Common myeloid progenitor, CD34-positive (primary cell): ENCODE measurements at regions not wholly inside any gene's neighbourhood (a gene's known extent, or its start where the extent isn't known, plus 50 kb on each side); places are given as distances from the start of the nearest gene placed in this dataset.

ENCODE experiments used
- CTCF ChIA-PET: fragments of 350-600 bp; sonication (Branson Sonifier 250); formaldehyde crosslinking; loops from one replicate; lab custom pipeline; 2021; ENCODE audit warnings: antibody characterized with exemption; lab: Charles Lee
- POLR2A ChIA-PET: fragments of 350-600 bp; sonication (Branson Sonifier 250); formaldehyde crosslinking; loops from one replicate; lab custom pipeline; 2021; ENCODE audit warnings: antibody characterized with exemption; lab: Charles Lee
- DNase-seq, 3 donors: peaks; one replicate each; pipeline versions ENCODE4 v3.0.0 to v3.0.0-alpha.2; 2013
- H3K27ac ChIP-seq, 2 experiments: 1 replicate in 1 of 2; 2 replicates in 1 of 2; pipeline ENCODE4 v1.7.0; 2013; ENCODE audit warnings: inconsistent platforms in 2 of 2, low read length in 2 of 2, mild to moderate bottlenecking in 2 of 2, low read depth in 1 of 2, moderate library complexity in 1 of 2; ENCODE audit not compliant: severe bottlenecking in 2 of 2, insufficient read depth in 1 of 2, poor library complexity in 1 of 2
- H3K27me3 ChIP-seq, 5 experiments: replicated peaks in 2 of 5; 1 replicate in 3 of 5; 2 replicates in 2 of 5; pipeline versions ENCODE4 v1.6.1 to v1.7.0; 2013; ENCODE audit warnings: low read length in 4 of 5, mild to moderate bottlenecking in 2 of 5, moderate library complexity in 2 of 5, inconsistent platforms in 1 of 5; ENCODE audit not compliant: insufficient read depth in 5 of 5, control insufficient read depth in 4 of 5
- H3K36me3 ChIP-seq, 4 experiments: 1 replicate in 2 of 4; 2 replicates in 2 of 4; pipeline versions ENCODE4 v1.6.1 to v1.7.0; 2013; ENCODE audit warnings: low read length in 3 of 4, control low read depth in 1 of 4, mild to moderate bottlenecking in 1 of 4; ENCODE audit not compliant: control insufficient read depth in 4 of 4, insufficient read depth in 4 of 4
- H3K4me1 ChIP-seq, 4 experiments: 1 replicate in 3 of 4; 2 replicates in 1 of 4; pipeline versions ENCODE4 v1.6.1 to v1.7.1; 2013; ENCODE audit warnings: low read length in 3 of 4, mild to moderate bottlenecking in 3 of 4, control low read depth in 1 of 4, inconsistent platforms in 1 of 4, moderate library complexity in 1 of 4; ENCODE audit not compliant: control insufficient read depth in 4 of 4, insufficient read depth in 4 of 4; ENCODE audit errors: control extremely low read depth in 1 of 4
- H3K4me3 ChIP-seq, 7 experiments: 1 replicate in 4 of 7; 2 replicates in 3 of 7; pipeline versions ENCODE4 v1.5.1 to v1.7.0; 2013; ENCODE audit warnings: mild to moderate bottlenecking in 7 of 7, low read length in 6 of 7, moderate library complexity in 6 of 7, inconsistent platforms in 2 of 7, low read depth in 2 of 7, control low read depth in 1 of 7; ENCODE audit not compliant: insufficient read depth in 4 of 7, control insufficient read depth in 1 of 7; ENCODE audit errors: extremely low read depth in 1 of 7
- H3K9me3 ChIP-seq, 5 experiments: 1 replicate in 4 of 5; 2 replicates in 1 of 5; pipeline versions ENCODE4 v1.6.1 to v1.7.1; 2013; ENCODE audit warnings: low read length in 4 of 5, mild to moderate bottlenecking in 2 of 5, inconsistent platforms in 1 of 5, low read depth in 1 of 5, moderate library complexity in 1 of 5; ENCODE audit not compliant: control insufficient read depth in 4 of 5, insufficient read depth in 2 of 5; ENCODE audit errors: control extremely low read depth in 1 of 5
- WGBS: methylation state at CpG from one replicate; pipeline ENCODE4 v1.1.5; 2013; ENCODE audit not compliant: insufficient coverage; 5-methylcytosine and 5-hydroxymethylcytosine counted together

DNA sequence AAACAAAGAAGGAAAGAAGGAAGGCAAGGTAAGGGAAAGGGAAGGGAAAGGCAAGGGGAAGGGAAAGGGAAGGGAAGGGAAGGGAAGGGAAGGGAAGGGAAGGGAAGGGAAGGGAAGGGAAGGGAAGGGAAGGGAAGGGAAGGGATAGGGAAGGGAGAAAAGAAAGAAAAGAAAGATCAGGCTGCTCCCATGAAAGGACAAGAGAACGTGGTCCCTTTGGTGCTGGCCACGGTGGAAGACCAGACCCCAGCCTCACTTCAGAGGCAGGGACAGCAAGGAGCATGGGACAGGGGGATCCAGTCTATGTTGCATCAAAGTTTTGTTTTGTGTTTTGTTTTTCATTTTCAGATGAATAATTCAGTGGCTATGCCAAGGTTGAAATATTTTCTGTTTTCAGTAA lies 111.4 kb upstream of the IGF1R start:
- H3K4me3 ChIP-seq: no peak overlapping the region
- no peaks in the 10 kb centered on the region for H3K9me3 ChIP-seq
- no peak overlapping the region for H3K27ac ChIP-seq
- ChIA-PET CTCF (no interaction called here), POLR2A (no interaction called here)
- DNase-seq: no peak
- WGBS: 100% methylated on average over 2 of the region's 2 CpGs
- no peaks in the 10 kb centered on the region for H3K4me1 ChIP-seq
- no peaks in the 10 kb centered on the region for H3K36me3 ChIP-seq
- peaks cover 0 to 4% (median 3%) of the 10 kb centered on the region in 5 experiments for H3K27me3 ChIP-seq

DNA sequence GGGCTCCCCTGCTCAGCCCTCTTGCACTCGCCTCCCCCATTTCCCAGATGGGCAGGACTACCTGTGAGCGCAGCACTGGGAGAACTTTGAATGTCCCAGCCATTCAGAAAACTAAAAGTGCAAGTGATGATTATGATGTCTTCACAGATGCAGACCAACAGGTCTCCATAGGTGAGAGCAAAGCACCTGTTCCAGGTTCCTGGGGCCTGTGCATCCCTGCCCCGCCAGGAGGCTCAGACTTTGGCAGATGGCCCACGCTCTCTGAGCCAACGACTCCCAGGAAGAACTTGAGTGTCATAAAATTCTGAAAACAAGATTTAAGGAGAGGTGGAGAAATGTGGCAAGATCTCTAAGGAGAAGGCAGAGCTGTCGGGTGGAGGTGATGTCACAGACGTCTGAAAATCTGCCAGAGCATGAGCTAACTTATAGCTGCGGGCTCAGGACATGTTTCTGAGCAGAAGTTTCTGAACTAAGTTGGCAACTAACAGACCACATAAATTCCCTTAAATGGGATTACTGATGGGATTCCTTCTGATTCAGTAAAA lies 110.8 kb upstream of the IGF1R start:
- 80% methylated on average over 7 of the region's 8 CpGs for WGBS
- POLR2A ChIA-PET: no interaction called here
- Histone ChIP-seq H3K36me3 (no peaks in the 10 kb centered on the region), H3K4me3 (no peak overlapping the region), H3K9me3 (no peaks in the 10 kb centered on the region), H3K4me1 (no peaks in the 10 kb centered on the region), H3K27me3 (peaks cover 0 to 4% (median 3%) of the 10 kb centered on the region in 5 experiments), H3K27ac (no peak overlapping the region)
- no peak for DNase-seq
- CTCF ChIA-PET: no interaction called here

DNA sequence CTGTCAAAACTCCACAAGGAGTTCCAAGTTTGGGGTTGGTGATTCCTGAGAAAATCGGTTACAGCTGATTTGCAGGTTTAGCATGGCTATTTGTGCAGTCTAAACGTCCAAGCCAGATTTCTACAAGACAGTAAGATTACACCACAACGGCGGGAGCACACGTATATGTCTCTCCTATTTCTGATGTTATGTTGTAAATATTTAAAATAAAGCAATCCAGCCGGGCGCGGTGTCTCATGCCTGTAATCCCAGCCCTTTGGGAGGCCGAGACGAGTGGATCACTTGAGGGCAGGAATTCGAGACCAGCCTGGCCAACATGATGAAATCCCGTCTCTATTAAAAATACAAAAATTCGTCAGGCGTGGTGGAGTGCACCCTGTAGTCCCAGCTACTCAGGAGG lies 106.8 kb upstream of the IGF1R start:
- Histone ChIP-seq H3K4me1 (no peaks in the 10 kb centered on the region), H3K4me3 (no peak overlapping the region), H3K27ac (no peak overlapping the region), H3K36me3 (no peaks in the 10 kb centered on the region), H3K9me3 (no peaks in the 10 kb centered on the region), H3K27me3 (peaks cover 0 to 9% (median 4%) of the 10 kb centered on the region in 5 experiments)
- CTCF ChIA-PET: interaction anchor here (1.9 kb wide), 1 partner anchor 22 kb away, joined by 5 read pairs; no protein-coding TSS in a partner anchor
- POLR2A ChIA-PET: no interaction called here
- DNase-seq: no peak
- 96% methylated on average over 11 of the region's 14 CpGs for WGBS

DNA sequence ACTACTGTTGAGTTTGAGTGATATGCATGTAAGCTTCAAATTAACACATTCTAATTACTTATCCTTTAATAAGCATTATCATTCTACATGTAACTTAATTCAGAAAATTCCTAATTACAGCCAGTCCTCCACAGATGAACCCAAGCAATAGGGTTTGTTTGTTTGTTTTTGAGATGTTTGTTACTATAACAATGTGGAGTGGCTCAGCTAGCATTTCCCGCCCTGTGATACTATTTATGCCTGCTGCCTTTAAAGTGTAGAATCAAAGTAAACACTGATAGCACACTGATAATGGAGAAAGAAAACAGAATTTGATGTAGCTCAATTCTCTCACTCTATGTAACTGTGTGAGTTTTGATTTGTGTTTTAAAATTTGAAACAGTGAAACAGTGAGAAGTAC lies 105.1 kb upstream of the IGF1R start:
- WGBS: no CpG with 5 or more reads among the region's 1 CpG
- no peaks in the 10 kb centered on the region for H3K36me3 ChIP-seq
- no peaks in the 10 kb centered on the region for H3K9me3 ChIP-seq
- no peak for DNase-seq
- H3K4me3 ChIP-seq: no peak overlapping the region
- CTCF ChIA-PET: interaction anchor here (0.6 to 1.9 kb wide), 3 partner anchors 23 to 85 kb away, joined by 3 to 5 read pairs (median 3); no protein-coding TSS in a partner anchor
- H3K4me1 ChIP-seq: peaks cover 5 to 13% (median 12%) of the 10 kb centered on the region in 4 experiments
- POLR2A ChIA-PET: no interaction called here
- H3K27me3 ChIP-seq: peaks cover 0 to 24% (median 4%) of the 10 kb centered on the region in 5 experiments
- no peak overlapping the region for H3K27ac ChIP-seq

DNA sequence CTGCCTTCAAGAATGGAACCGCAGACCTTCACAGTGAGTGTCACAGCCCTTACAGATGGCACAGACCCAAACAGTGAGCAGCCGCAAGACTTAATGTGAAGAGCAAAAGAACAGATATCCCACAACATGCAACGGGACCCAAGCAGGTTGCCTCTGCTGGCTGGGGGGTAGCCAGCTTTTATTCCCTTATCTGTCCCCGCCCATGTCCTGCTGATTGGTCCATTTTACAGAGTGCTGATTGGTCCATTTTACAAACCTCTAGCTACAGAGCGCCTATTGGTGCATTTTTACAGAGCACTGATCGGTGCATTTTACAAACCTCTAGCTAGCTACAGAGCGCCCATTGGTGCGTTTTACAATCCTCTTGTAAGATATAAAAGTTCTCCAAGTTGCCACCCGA lies 102.0 kb upstream of the IGF1R start:
- no peak for DNase-seq
- POLR2A ChIA-PET: no interaction called here
- peaks cover 5 to 18% (median 16%) of the 10 kb centered on the region in 4 experiments for H3K4me1 ChIP-seq
- H3K9me3 ChIP-seq: peaks cover 0 to 2% (median 0%) of the 10 kb centered on the region in 5 experiments
- H3K4me3 ChIP-seq: no peak overlapping the region
- CTCF ChIA-PET: interaction anchor here (2.2 kb wide), 1 partner anchor 27 kb away, joined by 10 read pairs; no protein-coding TSS in a partner anchor
- no peak overlapping the region for H3K27ac ChIP-seq
- WGBS: 98% methylated on average over 8 of the region's 9 CpGs
- H3K36me3 ChIP-seq: no peaks in the 10 kb centered on the region
- peaks cover 0 to 25% (median 4%) of the 10 kb centered on the region in 5 experiments for H3K27me3 ChIP-seq

DNA sequence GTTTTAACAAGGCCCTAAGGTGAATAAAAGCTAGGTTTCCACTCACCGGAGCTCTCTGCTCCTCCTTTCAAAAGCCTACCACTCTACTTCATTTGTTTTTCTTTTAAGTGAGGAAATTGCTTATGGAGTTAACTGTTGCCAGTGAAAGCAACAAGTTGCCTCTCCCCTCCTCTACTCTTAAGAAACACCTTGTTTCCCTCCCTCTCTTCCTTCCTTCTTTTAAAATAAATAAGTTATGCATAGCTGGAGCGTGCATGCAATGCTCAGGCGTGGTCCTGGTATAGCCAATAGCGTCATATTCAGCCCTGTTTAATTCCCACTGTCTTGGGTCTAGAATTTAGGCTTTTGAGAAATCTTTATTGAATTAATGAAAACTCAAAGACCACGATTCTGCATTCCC lies 101.1 kb upstream of the IGF1R start:
- CTCF ChIA-PET: interaction anchor here (2.2 kb wide), 1 partner anchor 28 kb away, joined by 10 read pairs; no protein-coding TSS in a partner anchor
- Histone ChIP-seq H3K4me1 (peaks cover 5 to 18% (median 16%) of the 10 kb centered on the region in 4 experiments), H3K36me3 (no peaks in the 10 kb centered on the region), H3K9me3 (peaks cover 0 to 2% (median 0%) of the 10 kb centered on the region in 5 experiments), H3K4me3 (peak overlapping the region in 4 of 7 experiments; percentile 31 to 73 (median 47)), H3K27ac (no peak overlapping the region), H3K27me3 (peaks cover 0 to 25% (median 4%) of the 10 kb centered on the region in 5 experiments)
- POLR2A ChIA-PET: no interaction called here
- DNase-seq: peak in 2 of 3 donors; percentile 22 to 36
- WGBS: 0% methylated on average over 1 of the region's 5 CpGs

DNA sequence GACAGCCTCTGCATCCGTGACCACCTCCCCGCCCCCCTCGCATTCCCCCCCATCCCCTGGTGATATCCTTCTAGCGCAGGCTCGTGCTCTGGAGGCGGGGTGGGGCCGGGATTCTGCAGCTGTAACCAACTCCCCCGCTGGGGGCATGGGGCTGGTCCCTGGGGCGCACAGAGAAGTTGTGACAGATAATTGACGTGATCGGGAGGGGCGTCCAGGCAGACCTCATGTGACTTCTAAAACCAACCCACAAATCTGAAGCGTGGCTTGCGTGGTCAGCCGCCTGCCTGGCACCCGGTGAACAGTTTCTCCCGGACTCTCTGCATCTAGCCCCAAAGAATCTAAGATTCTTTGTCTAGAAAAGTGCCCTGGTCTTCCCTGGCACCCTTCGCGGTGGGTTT lies 100.6 kb upstream of the IGF1R start:
- Histone ChIP-seq H3K4me1 (peaks cover 5 to 18% (median 16%) of the 10 kb centered on the region in 4 experiments), H3K27ac (no peak overlapping the region), H3K4me3 (peak overlapping the region in 6 of 7 experiments; percentile 31 to 73 (median 65)), H3K9me3 (peaks cover 0 to 2% (median 0%) of the 10 kb centered on the region in 5 experiments), H3K36me3 (no peaks in the 10 kb centered on the region), H3K27me3 (peaks cover 0 to 25% (median 4%) of the 10 kb centered on the region in 5 experiments)
- POLR2A ChIA-PET: no interaction called here
- WGBS: 0% methylated on average over 16 of the region's 19 CpGs
- DNase-seq: peak; percentile 16 to 50 (median 41)
- CTCF ChIA-PET: interaction anchor here (0.6 to 2.2 kb wide), 3 partner anchors 28 to 112 kb away, joined by 3 to 10 read pairs (median 6); no protein-coding TSS in a partner anchor
